Left lung (tissue), 4 donors: ENCODE measurements at regions not wholly inside any gene's neighbourhood (a gene's known extent, or its start where the extent isn't known, plus 50 kb on each side); places are given as distances from the start of the nearest gene placed in this dataset.

Experiments
- ATAC-seq: fragments of 200-7000 bp; cut with Tn5 transposase; one replicate; pipeline ENCODE4 v1.9.1; 2020; ENCODE audit warnings: moderate library complexity
- DNase-seq, 4 donors: peaks; one replicate each; pipeline ENCODE4 v3.0.0-alpha.2; 2013 to 2020
- H3K27ac ChIP-seq, 2 donors: fragments of 200-600 bp; sonication (generic) in 1 of 2; one replicate each; pipeline versions ENCODE4 v1.5.0 to v1.8.0; 2020 to 2021
- H3K27me3 ChIP-seq, 2 donors: fragments of 200-600 bp; sonication (generic) in 1 of 2; one replicate each; pipeline versions ENCODE4 v1.5.0 to v1.8.0; 2020 to 2021
- H3K36me3 ChIP-seq, 2 donors: fragments of 200-600 bp; sonication (generic) in 1 of 2; one replicate each; pipeline versions ENCODE4 v1.5.0 to v1.8.0; 2020 to 2021
- H3K4me1 ChIP-seq, 2 donors: fragments of 200-600 bp; one replicate each; pipeline ENCODE4 v1.8.0; 2021
- H3K4me3 ChIP-seq, 2 donors: fragments of 200-600 bp; sonication (generic) in 1 of 2; one replicate each; pipeline versions ENCODE4 v1.5.0 to v1.8.0; 2020 to 2021; ENCODE audit warnings: mild to moderate bottlenecking in 1 of 2
- H3K9me3 ChIP-seq, 2 donors: fragments of 200-600 bp; sonication (generic) in 1 of 2; one replicate each; pipeline versions ENCODE4 v1.5.0 to v1.8.0; 2020 to 2021
- intact Hi-C, 2 donors: fragments of 100-400 bp; cut with DNase I; formaldehyde crosslinking; loops; one replicate each; pipeline versions ENCODE4 v1.11.2 to v1.14.2; 2022
- TF ChIP-seq, protein P1 (sequence below), 2 donors: fragments of 200-600 bp; sonication (generic) in 1 of 2; IDR thresholded peaks; one replicate each; pipeline versions ENCODE4 v1.5.0 to v1.8.0; 2021; ENCODE audit warnings: antibody characterized with exemption in 2 of 2
- donor health status: DM: no; HTN: yes; CAD: no.
- donor health status: DM: no; HTN: no; CAD: no.

- DNase-seq, result no peak
- no peaks in the 10 kb centered on the region for H3K27me3 ChIP-seq
- no peaks in the 10 kb centered on the region for H3K4me1 ChIP-seq
- intact Hi-C loops, result no loop called here
- ATAC-seq, result no peak
- H3K4me3 ChIP-seq, result no peak overlapping the region
- no peaks in the 10 kb centered on the region for H3K36me3 ChIP-seq
- H3K9me3 ChIP-seq, result no peaks in the 10 kb centered on the region
- TF ChIP-seq, protein P1, sequence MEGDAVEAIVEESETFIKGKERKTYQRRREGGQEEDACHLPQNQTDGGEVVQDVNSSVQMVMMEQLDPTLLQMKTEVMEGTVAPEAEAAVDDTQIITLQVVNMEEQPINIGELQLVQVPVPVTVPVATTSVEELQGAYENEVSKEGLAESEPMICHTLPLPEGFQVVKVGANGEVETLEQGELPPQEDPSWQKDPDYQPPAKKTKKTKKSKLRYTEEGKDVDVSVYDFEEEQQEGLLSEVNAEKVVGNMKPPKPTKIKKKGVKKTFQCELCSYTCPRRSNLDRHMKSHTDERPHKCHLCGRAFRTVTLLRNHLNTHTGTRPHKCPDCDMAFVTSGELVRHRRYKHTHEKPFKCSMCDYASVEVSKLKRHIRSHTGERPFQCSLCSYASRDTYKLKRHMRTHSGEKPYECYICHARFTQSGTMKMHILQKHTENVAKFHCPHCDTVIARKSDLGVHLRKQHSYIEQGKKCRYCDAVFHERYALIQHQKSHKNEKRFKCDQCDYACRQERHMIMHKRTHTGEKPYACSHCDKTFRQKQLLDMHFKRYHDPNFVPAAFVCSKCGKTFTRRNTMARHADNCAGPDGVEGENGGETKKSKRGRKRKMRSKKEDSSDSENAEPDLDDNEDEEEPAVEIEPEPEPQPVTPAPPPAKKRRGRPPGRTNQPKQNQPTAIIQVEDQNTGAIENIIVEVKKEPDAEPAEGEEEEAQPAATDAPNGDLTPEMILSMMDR (IDR thresholded peaks at IDR 0.05), result no peak
- no peak overlapping the region for H3K27ac ChIP-seq
These were observed 549.8 kb upstream of the INTU start for GRCh38 chr4:127082986-127083385.

GRCh38 chr4:127084666-127085065 lies 548.1 kb upstream of the INTU start:
- ATAC-seq (no peak), DNase-seq (no peak)
- Histone ChIP-seq H3K27ac (no peak overlapping the region), H3K9me3 (peaks cover 0 to 4% of the 10 kb centered on the region in 2 donors), H3K4me1 (no peaks in the 10 kb centered on the region), H3K27me3 (no peaks in the 10 kb centered on the region), H3K36me3 (no peaks in the 10 kb centered on the region), H3K4me3 (no peak overlapping the region)
- TF ChIP-seq, protein P1 (IDR thresholded peaks at IDR 0.05), result no peak
- intact Hi-C loops, result no loop called here

DNA sequence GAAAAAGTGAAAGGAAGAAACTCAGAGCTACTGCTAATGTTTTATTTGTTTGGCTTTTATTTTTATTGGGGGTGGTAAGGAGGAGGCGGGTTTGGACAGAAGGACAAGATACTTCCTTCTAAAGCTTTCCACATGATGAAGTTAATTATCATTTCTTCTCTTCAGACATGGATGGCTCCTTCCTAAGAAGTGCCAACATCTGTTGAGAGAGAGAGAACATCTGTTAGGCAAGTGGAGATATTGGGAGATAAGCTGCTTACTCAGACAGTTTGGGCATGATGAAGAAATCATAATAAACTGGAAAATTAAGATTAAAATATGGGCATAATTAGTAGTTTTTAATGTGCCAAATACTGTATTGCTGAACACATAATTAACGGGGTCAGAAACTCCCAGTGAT lies 535.7 kb upstream of the INTU start:
- H3K4me3 ChIP-seq, result no peak overlapping the region
- intact Hi-C loops, result no loop called here
- ATAC-seq, result no peak

GRCh38 chr4:127102361-127102760 lies 530.4 kb upstream of the INTU start:
- no peak overlapping the region for H3K4me3 ChIP-seq
- no peak overlapping the region for H3K27ac ChIP-seq
- H3K27me3 ChIP-seq, result no peaks in the 10 kb centered on the region
- intact Hi-C loops, result no loop called here
- H3K36me3 ChIP-seq, result no peaks in the 10 kb centered on the region
- H3K9me3 ChIP-seq, result peaks cover 0 to 7% of the 10 kb centered on the region in 2 donors
- DNase-seq, result no peak
- no peaks in the 10 kb centered on the region for H3K4me1 ChIP-seq
- no peak for ATAC-seq
- TF ChIP-seq, protein P1 (IDR thresholded peaks at IDR 0.05), result no peak

More for the DNA sequence above, 535.7 kb upstream of the INTU start:
- TF ChIP-seq, protein P1 (IDR thresholded peaks at IDR 0.05), result no peak
- no peaks in the 10 kb centered on the region for H3K36me3 ChIP-seq
- H3K27ac ChIP-seq, result no peak overlapping the region
- peaks cover 0 to 4% of the 10 kb centered on the region in 2 donors for H3K9me3 ChIP-seq
- H3K4me1 ChIP-seq, result no peaks in the 10 kb centered on the region
- peak in 1 of 4 donors; percentile 10 for DNase-seq
- no peaks in the 10 kb centered on the region for H3K27me3 ChIP-seq

DNA sequence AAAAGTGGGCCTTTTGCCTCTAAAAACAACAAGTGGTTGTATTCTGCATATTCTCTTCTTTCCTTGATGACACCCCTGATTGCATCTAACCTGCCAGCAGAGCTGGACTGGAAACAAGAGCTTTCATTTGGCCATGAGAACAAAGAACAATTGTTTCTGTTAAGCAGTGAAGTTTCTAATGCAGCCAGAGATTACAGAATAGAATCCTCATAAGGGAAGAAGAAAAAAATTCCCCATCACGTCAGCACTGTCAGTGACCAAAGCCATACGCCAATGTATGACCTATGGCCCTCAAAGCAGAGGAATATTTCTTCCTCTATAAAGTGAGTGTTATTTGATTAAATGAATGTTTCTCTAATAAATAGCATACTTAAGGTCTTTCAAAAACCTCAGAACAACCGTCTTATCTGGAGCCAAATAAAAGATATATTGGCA lies 529.1 kb upstream of the INTU start:
- DNase-seq, result peak in 2 of 4 donors; percentile 80 to 88
- ATAC-seq, result peak; percentile 81
- TF ChIP-seq, protein P1 (IDR thresholded peaks at IDR 0.05), result no peak
- peaks cover 0 to 19% of the 10 kb centered on the region in 2 donors for H3K9me3 ChIP-seq
- no peaks in the 10 kb centered on the region for H3K4me1 ChIP-seq
- no peaks in the 10 kb centered on the region for H3K36me3 ChIP-seq
- intact Hi-C loops, result no loop called here
- no peaks in the 10 kb centered on the region for H3K27me3 ChIP-seq
- H3K4me3 ChIP-seq, result no peak overlapping the region
- peak overlapping the region in 1 of 2 donors; percentile 27 for H3K27ac ChIP-seq
